Activated naive CD8-positive, alpha-beta T cell treated with anti-CD3 and anti-CD28 coated beads, Interleukin-2, amount 50 U/mL, for 16 hours (primary cell): ENCODE measurements at regions not wholly inside any gene's neighbourhood (a gene's known extent, or its start where the extent isn't known, plus 50 kb on each side); places are given as distances from the start of the nearest gene placed in this dataset.

ENCODE experiments used
- DNase-seq: peaks from one replicate; pipeline ENCODE4 v3.0.0-alpha.2; 2020; ENCODE audit warnings: low read depth, low spot score

- no peak for DNase-seq
Measured at GRCh38 chr5:74064911-74065310, 438.9 kb downstream of the ARHGEF28 start.

- no peak for DNase-seq
Measured at GRCh38 chr5:74064225-74064624, 438.2 kb downstream of the ARHGEF28 start.

- no peak for DNase-seq
Measured at GRCh38 chr5:74063821-74064220, 437.8 kb downstream of the ARHGEF28 start.

GRCh38 chr5:74063346-74063745 lies 437.4 kb downstream of the ARHGEF28 start:
- no peak for DNase-seq

GRCh38 chr5:74061292-74061691 lies 435.3 kb downstream of the ARHGEF28 start:
- no peak for DNase-seq

- DNase-seq: no peak
Measured at GRCh38 chr5:74059706-74060105, 433.7 kb downstream of the ARHGEF28 start.

- DNase-seq: no peak
Measured at GRCh38 chr5:74056789-74057164, 430.8 kb downstream of the ARHGEF28 start.

- no peak for DNase-seq
Measured at GRCh38 chr5:74056107-74056788, 430.3 kb downstream of the ARHGEF28 start.

- no peak for DNase-seq
Measured at GRCh38 chr5:74055486-74056106, 429.6 kb downstream of the ARHGEF28 start.

GRCh38 chr5:74054641-74055421 lies 428.8 kb downstream of the ARHGEF28 start:
- no peak for DNase-seq

GRCh38 chr5:74054139-74054538 lies 428.1 kb downstream of the ARHGEF28 start:
- DNase-seq: no peak

GRCh38 chr5:74052441-74053221 lies 426.6 kb downstream of the ARHGEF28 start:
- no peak for DNase-seq

GRCh38 chr5:74051076-74051475 lies 425.1 kb downstream of the ARHGEF28 start:
- no peak for DNase-seq

GRCh38 chr5:74044936-74045335 lies 418.9 kb downstream of the ARHGEF28 start:
- DNase-seq: no peak

GRCh38 chr5:74042959-74043358 lies 417.0 kb downstream of the ARHGEF28 start:
- no peak for DNase-seq

- DNase-seq: no peak
Measured at GRCh38 chr5:74042559-74042958, 416.6 kb downstream of the ARHGEF28 start.

- DNase-seq: no peak
Measured at GRCh38 chr5:74041913-74042312, 415.9 kb downstream of the ARHGEF28 start.

- no peak for DNase-seq
Measured at GRCh38 chr5:74040811-74041491, 415.0 kb downstream of the ARHGEF28 start.

- no peak for DNase-seq
Measured at GRCh38 chr5:74040065-74040551, 414.1 kb downstream of the ARHGEF28 start.

GRCh38 chr5:74037321-74037720 lies 411.3 kb downstream of the ARHGEF28 start:
- no peak for DNase-seq

- DNase-seq: no peak
Measured at GRCh38 chr5:74035521-74035937, 409.5 kb downstream of the ARHGEF28 start.
